ENCODE measurements at regions not wholly inside any gene's neighbourhood (a gene's known extent, or its start where the extent isn't known, plus 50 kb on each side); places are given as distances from the start of the nearest gene placed in this dataset.

GRCh38 chrX:40971736-40972135 is 113.5 kb upstream of the USP9X start:
- no peak overlapping the region for H3K4ac ChIP-seq (replicated peaks; ENCODE audit: insufficient read length, low read depth, low read length)
- no peak overlapping the region for H3K4me2 ChIP-seq (ENCODE audit: insufficient read depth in 1 of 2, low read depth in 2 of 2, low read length in 2 of 2)
- H2BK20ac ChIP-seq (ENCODE audit: low read length), result no peak overlapping the region
- no peaks in the 10 kb centered on the region for H3K79me1 ChIP-seq (ENCODE audit: low read depth, low read length)
- DNase-seq (ENCODE audit: low read depth in 1 of 2, low spot score in 2 of 2) (no peak), FAIRE-seq (no peak)
- no peak overlapping the region for H3K18ac ChIP-seq (ENCODE audit: extremely low read depth, low read length)
- no peak overlapping the region for H2BK5ac ChIP-seq (ENCODE audit: low read depth, low read length)
- no peak overlapping the region for H2BK15ac ChIP-seq (ENCODE audit: low read length)
- H3K9ac ChIP-seq (replicated peaks in 1 of 4; ENCODE audit: extremely low read depth in 1 of 4, low read depth in 3 of 4, low read length in 3 of 4), result no peak overlapping the region
- H4K91ac ChIP-seq (replicated peaks; ENCODE audit: insufficient read length, low read length), result no peak overlapping the region
- no peaks in the 10 kb centered on the region for H4K20me1 ChIP-seq (replicated peaks in 1 of 2; ENCODE audit: control insufficient read depth in 1 of 2, insufficient read depth in 2 of 2, low read length in 2 of 2)
- CTCF ChIA-PET (ENCODE audit: partially characterized antibody), result interaction anchor here (1.0 to 1.1 kb wide), 2 partner anchors 92 to 178 kb away, joined by 3 to 5 read pairs; no protein-coding TSS in a partner anchor
- POLR2A ChIA-PET (ENCODE audit: partially characterized antibody), result no interaction called here
- H3K23ac ChIP-seq (ENCODE audit: insufficient read length), result no peak overlapping the region
- no peak overlapping the region for H3K14ac ChIP-seq (ENCODE audit: insufficient read length)
- H3K9me3 ChIP-seq (ENCODE audit: insufficient read depth in 2 of 2, low read depth in 1 of 2, low read length in 1 of 2), result no peaks in the 10 kb centered on the region
- H2BK12ac ChIP-seq (ENCODE audit: low read depth, low read length), result no peak overlapping the region
- no peak overlapping the region for H3K27ac ChIP-seq (ENCODE audit: low read depth, low read length)
- H2AK5ac ChIP-seq (ENCODE audit: low read depth, low read length), result no peak overlapping the region
- H3K36me3 ChIP-seq (ENCODE audit: control insufficient read depth in 2 of 4, insufficient read depth in 4 of 4, low read length in 3 of 4), result no peaks in the 10 kb centered on the region
- H4K8ac ChIP-seq (ENCODE audit: extremely low read depth, insufficient read depth, low read length), result no peak overlapping the region
- no peaks in the 10 kb centered on the region for H3K79me2 ChIP-seq (ENCODE audit: control insufficient read depth in 1 of 2, insufficient read depth in 2 of 2, low read length in 2 of 2)
- no peak overlapping the region for H2AFZ ChIP-seq (ENCODE audit: low read length)
- no peak overlapping the region for H3K56ac ChIP-seq (replicated peaks; ENCODE audit: insufficient read length, low read depth, low read length)
- H2BK120ac ChIP-seq (replicated peaks; ENCODE audit: low read depth, low read length), result no peak overlapping the region
- peaks cover 0 to 3% (median under 1%) of the 10 kb centered on the region in 4 experiments; a peak in 1 of 7 replicates for H3K4me1 ChIP-seq (replicated peaks in 1 of 4; ENCODE audit: control insufficient read depth in 3 of 4, insufficient read depth in 4 of 4, low read length in 3 of 4)
- WGBS, 2 experiments (ENCODE audit: extremely low coverage in 1 of 2, insufficient coverage in 1 of 2, insufficient read length in 1 of 2, insufficient replicate concordance in 2 of 2, low coverage in 1 of 2, low lambda C conversion rate in 2 of 2, missing lambda C conversion rate in 1 of 2), result 100% methylated on average over 1 of the region's 1 CpG; no CpG with 5 or more reads in 1 of the 2 experiments
- H3K27me3 ChIP-seq (replicated peaks in 1 of 4; ENCODE audit: control insufficient read depth in 3 of 4, extremely low read depth in 1 of 4, insufficient read depth in 3 of 4, low read length in 3 of 4), result no peaks in the 10 kb centered on the region
- no peak overlapping the region for H3K4me3 ChIP-seq (ENCODE audit: extremely low read depth in 1 of 4, insufficient read depth in 2 of 4, low read depth in 3 of 4, low read length in 4 of 4)
- H3K23me2 ChIP-seq (ENCODE audit: low read depth, low read length), result no peaks in the 10 kb centered on the region
- H4K5ac ChIP-seq (ENCODE audit: insufficient read length, low read depth, low read length), result no peak overlapping the region
- TF ChIP-seq GTF2F1 (IDR thresholded peaks at IDR 0.05; ENCODE audit: borderline replicate concordance, low read depth, low read length) (no peak), BRCA1 (IDR thresholded peaks at IDR 0.05; ENCODE audit: low read depth, low read length) (no peak), SP4 (IDR thresholded peaks at IDR 0.05; ENCODE audit: low read length) (no peak), ATF2 (IDR thresholded peaks at IDR 0.05; ENCODE audit: low read length) (no peak), HDAC2 (IDR thresholded peaks at IDR 0.05; ENCODE audit: borderline replicate concordance in 1 of 2, low read depth in 2 of 2, low read length in 2 of 2) (no peak), RXRA (IDR thresholded peaks at IDR 0.05; ENCODE audit: insufficient read depth, low read depth, low read length) (no peak), PHF8 (conservative IDR thresholded peaks at IDR 0.05; ENCODE audit: low read depth, low read length) (no peak), KDM4A (IDR thresholded peaks at IDR 0.05; ENCODE audit: low read depth, low read length, severe bottlenecking) (no peak), MAFK (IDR thresholded peaks at IDR 0.05; ENCODE audit: low read depth, low read length) (no peak), EP300 (IDR thresholded peaks at IDR 0.05; ENCODE audit: borderline replicate concordance in 1 of 2, low read depth in 2 of 2, low read length in 2 of 2) (no peak), SP2 (IDR thresholded peaks at IDR 0.05; ENCODE audit: low read length) (no peak), RFX5 (IDR thresholded peaks at IDR 0.05; ENCODE audit: borderline replicate concordance, low read depth, low read length) (no peak), SIX5 (IDR thresholded peaks at IDR 0.05; ENCODE audit: low read depth, low read length) (no peak)

Measured in H1 (cell line).